WERI-Rb-1 (cell line): ENCODE measurements at regions not wholly inside any gene's neighbourhood (a gene's known extent, or its start where the extent isn't known, plus 50 kb on each side); places are given as distances from the start of the nearest gene placed in this dataset.

ENCODE experiments used
- DNase-seq: peaks from one replicate; pipeline ENCODE4 v3.0.0-alpha.2; 2020
- H3K27ac ChIP-seq: fragments of 250-450 bp; sonication (Bioruptor Pico); 2 replicates; pipeline ENCODE4 v1.5.1; 2020; ENCODE audit warnings: mild to moderate bottlenecking, moderate library complexity
- H3K27me3 ChIP-seq: fragments of 250-450 bp; sonication (Bioruptor Pico); 2 replicates; pipeline ENCODE4 v1.5.1; 2021; ENCODE audit warnings: mild to moderate bottlenecking, low read depth, moderate library complexity; ENCODE audit not compliant: insufficient read depth, severe bottlenecking
- H3K36me3 ChIP-seq: fragments of 250-450 bp; sonication (Bioruptor Pico); 2 replicates; pipeline ENCODE4 v1.5.1; 2020; ENCODE audit warnings: mild to moderate bottlenecking, moderate library complexity
- H3K4me3 ChIP-seq: 2 replicates; pipeline ENCODE4 v1.5.1; 2011; ENCODE audit warnings: low read depth, mild to moderate bottlenecking, control low read depth, low read length
- H3K9me3 ChIP-seq: fragments of 250-450 bp; sonication (Bioruptor Pico); 2 replicates; pipeline ENCODE4 v1.5.1; 2021; ENCODE audit warnings: mild to moderate bottlenecking, moderate library complexity; ENCODE audit not compliant: severe bottlenecking
- CTCF ChIP-seq: IDR thresholded peaks from 2 replicates; pipeline ENCODE4 v1.5.1; 2011; ENCODE audit warnings: low read depth, mild to moderate bottlenecking, control low read depth, inconsistent platforms, low read length

- Histone ChIP-seq H3K9me3 (no peaks in the 10 kb centered on the region), H3K36me3 (no peaks in the 10 kb centered on the region), H3K27ac (no peak overlapping the region), H3K27me3 (no peaks in the 10 kb centered on the region), H3K4me3 (no peak overlapping the region)
- no peak for DNase-seq
- no peak for TF ChIP-seq CTCF
Observed at GRCh38 chr2:133972297-133972696, 281.6 kb upstream of the MGAT5 start.

- Histone ChIP-seq H3K9me3 (no peaks in the 10 kb centered on the region), H3K36me3 (no peaks in the 10 kb centered on the region), H3K27ac (no peak overlapping the region), H3K4me3 (no peak overlapping the region), H3K27me3 (no peaks in the 10 kb centered on the region)
- TF ChIP-seq CTCF = no peak
- no peak for DNase-seq
Observed at GRCh38 chr2:133972786-133973185, 281.1 kb upstream of the MGAT5 start.

- DNase-seq = no peak
- H3K27ac ChIP-seq = no peak overlapping the region
- no peak for TF ChIP-seq CTCF
- H3K36me3 ChIP-seq = no peaks in the 10 kb centered on the region
- H3K4me3 ChIP-seq = no peak overlapping the region
- H3K27me3 ChIP-seq = no peaks in the 10 kb centered on the region
- no peaks in the 10 kb centered on the region for H3K9me3 ChIP-seq
Observed at GRCh38 chr2:133974353-133974752, 279.5 kb upstream of the MGAT5 start.

- no peak for TF ChIP-seq CTCF
- H3K36me3 ChIP-seq = no peaks in the 10 kb centered on the region
- DNase-seq = no peak
- no peak overlapping the region for H3K27ac ChIP-seq
- no peak overlapping the region for H3K4me3 ChIP-seq
- H3K9me3 ChIP-seq = no peaks in the 10 kb centered on the region
- H3K27me3 ChIP-seq = no peaks in the 10 kb centered on the region
Observed at GRCh38 chr2:133975135-133975534, 278.7 kb upstream of the MGAT5 start.

- Histone ChIP-seq H3K36me3 (no peaks in the 10 kb centered on the region), H3K4me3 (no peak overlapping the region), H3K9me3 (no peaks in the 10 kb centered on the region), H3K27ac (no peak overlapping the region), H3K27me3 (no peaks in the 10 kb centered on the region)
- no peak for TF ChIP-seq CTCF
- DNase-seq = no peak
Observed at GRCh38 chr2:133975676-133976428, 278.0 kb upstream of the MGAT5 start.

GRCh38 chr2:133976659-133977058 is 277.2 kb upstream of the MGAT5 start:
- Histone ChIP-seq H3K36me3 (no peaks in the 10 kb centered on the region), H3K27me3 (no peaks in the 10 kb centered on the region), H3K9me3 (no peaks in the 10 kb centered on the region), H3K4me3 (no peak overlapping the region), H3K27ac (no peak overlapping the region)
- TF ChIP-seq CTCF = no peak
- no peak for DNase-seq
